PC-9 (cell line): ENCODE measurements at regions not wholly inside any gene's neighbourhood (a gene's known extent, or its start where the extent isn't known, plus 50 kb on each side); places are given as distances from the start of the nearest gene placed in this dataset.

Experiments
- BruUV-seq: library from RNA; stranded (reverse); fragments of 400-500 nt; replicated peaks from 2 replicates; lab custom pipeline; 2021; lab: Mats Ljungman, UMichigan
- CTCF ChIA-PET: fragments of 300-600 bp; sonication (Branson Sonifier 250); formaldehyde crosslinking; loops from one replicate; lab custom pipeline; 2022; ENCODE audit warnings: antibody characterized with exemption; lab: Charles Lee
- POLR2A ChIA-PET: fragments of 300-600 bp; sonication (Branson Sonifier 250); formaldehyde crosslinking; loops from one replicate; lab custom pipeline; 2022; ENCODE audit warnings: antibody characterized with exemption; ENCODE audit not compliant: unreplicated experiment; lab: Charles Lee
- DNase-seq, 2 experiments: peaks; one replicate each; pipeline versions ENCODE4 v3.0.0 to v3.0.0-alpha.2; 2015 to 2022; ENCODE audit warnings: mixed read lengths in 1 of 2
- H2AFZ ChIP-seq: fragments of 200-600 bp; sonication (generic); 2 replicates; pipeline ENCODE4 v1.8.1; 2017; ENCODE audit warnings: antibody characterized with exemption
- H3F3A ChIP-seq: fragments of 200-600 bp; sonication (generic); 2 replicates; pipeline ENCODE4 v1.8.1; 2017; ENCODE audit warnings: antibody characterized with exemption, mild to moderate bottlenecking, low read depth; ENCODE audit not compliant: insufficient read depth
- H3K27ac ChIP-seq: fragments of 200-600 bp; sonication (generic); 2 replicates; pipeline ENCODE4 v1.6.1; 2016; ENCODE audit warnings: mixed run types
- H3K27me3 ChIP-seq: fragments of 200-600 bp; sonication (generic); 2 replicates; pipeline ENCODE4 v1.6.1; 2016; ENCODE audit warnings: low read depth, mixed run types; ENCODE audit not compliant: insufficient read depth
- H3K36me3 ChIP-seq: fragments of 200-600 bp; sonication (generic); 2 replicates; pipeline ENCODE4 v1.6.1; 2016; ENCODE audit warnings: low read depth, mixed run types
- H3K4me1 ChIP-seq: fragments of 200-600 bp; sonication (generic); replicated peaks from 2 replicates; pipeline ENCODE4 v1.6.1; 2016; ENCODE audit warnings: mixed run types; ENCODE audit not compliant: insufficient read depth
- H3K4me2 ChIP-seq: fragments of 200-600 bp; sonication (generic); 2 replicates; pipeline ENCODE4 v1.6.1; 2017; ENCODE audit warnings: mixed run types
- H3K4me3 ChIP-seq: fragments of 200-600 bp; sonication (generic); 2 replicates; pipeline ENCODE4 v1.6.1; 2016; ENCODE audit warnings: mixed run types
- H3K79me2 ChIP-seq: fragments of 200-600 bp; sonication (generic); 2 replicates; pipeline ENCODE4 v1.6.1; 2017; ENCODE audit warnings: low read depth, mixed run types
- H3K9me2 ChIP-seq: fragments of 200-600 bp; sonication (generic); 2 replicates; pipeline ENCODE4 v1.8.1; 2017; ENCODE audit warnings: mild to moderate bottlenecking; ENCODE audit not compliant: insufficient read depth
- H3K9me3 ChIP-seq: fragments of 200-600 bp; sonication (generic); 2 replicates; pipeline ENCODE4 v1.8.1; 2016; ENCODE audit warnings: low read depth; ENCODE audit not compliant: insufficient read depth
- H4K20me1 ChIP-seq: fragments of 200-600 bp; sonication (generic); 2 replicates; pipeline ENCODE4 v1.8.1; 2017; ENCODE audit not compliant: insufficient read depth
- CTCF ChIP-seq: fragments of 200-600 bp; sonication (generic); conservative IDR thresholded peaks from 2 replicates; pipeline ENCODE4 v1.6.1; 2017; ENCODE audit warnings: mixed run types, antibody characterized with exemption, mild to moderate bottlenecking, moderate library complexity
- EZH2 ChIP-seq: fragments of 200-600 bp; sonication (generic); IDR thresholded peaks from 2 replicates; pipeline ENCODE4 v1.8.0; 2017; ENCODE audit warnings: antibody characterized with exemption, low read depth
- intact Hi-C: fragments of 100-400 bp; cut with micrococcal nuclease; formaldehyde crosslinking; loops from one replicate; pipeline ENCODE4 v1.10.0; 2022; ENCODE audit not compliant: unreplicated experiment

GRCh38 chr22:48849963-48850657 is 977.6 kb downstream of the BRD1 start:
- H3K4me3 ChIP-seq = no peak overlapping the region
- TF ChIP-seq CTCF (no peak), EZH2 (no peak)
- no peak overlapping the region for H3K27ac ChIP-seq
- BruUV-seq = no TSS peak
- peaks cover 76% of the 10 kb centered on the region for H3K27me3 ChIP-seq
- no peak overlapping the region for H2AFZ ChIP-seq
- H4K20me1 ChIP-seq = no peaks in the 10 kb centered on the region
- H3K79me2 ChIP-seq = no peaks in the 10 kb centered on the region
- CTCF ChIA-PET = no interaction called here
- no peak overlapping the region for H3K4me2 ChIP-seq
- H3K4me1 ChIP-seq = no peaks in the 10 kb centered on the region
- POLR2A ChIA-PET = no interaction called here
- H3K9me2 ChIP-seq = no peaks in the 10 kb centered on the region
- H3K9me3 ChIP-seq = no peaks in the 10 kb centered on the region
- intact Hi-C loops = no loop called here
- no peak for DNase-seq
- H3K36me3 ChIP-seq = no peaks in the 10 kb centered on the region
- H3F3A ChIP-seq = no peaks in the 10 kb centered on the region

GRCh38 chr22:48849219-48849912 is 978.3 kb downstream of the BRD1 start:
- DNase-seq = no peak
- H3K9me3 ChIP-seq = no peaks in the 10 kb centered on the region
- H3K36me3 ChIP-seq = no peaks in the 10 kb centered on the region
- H3F3A ChIP-seq = no peaks in the 10 kb centered on the region
- ChIA-PET CTCF (no interaction called here), POLR2A (no interaction called here)
- H3K9me2 ChIP-seq = no peaks in the 10 kb centered on the region
- H3K4me3 ChIP-seq = no peak overlapping the region
- H3K4me1 ChIP-seq = no peaks in the 10 kb centered on the region
- no peak overlapping the region for H2AFZ ChIP-seq
- H4K20me1 ChIP-seq = no peaks in the 10 kb centered on the region
- TF ChIP-seq CTCF (no peak), EZH2 (no peak)
- H3K79me2 ChIP-seq = no peaks in the 10 kb centered on the region
- BruUV-seq = no TSS peak
- intact Hi-C loops = no loop called here
- no peak overlapping the region for H3K4me2 ChIP-seq
- H3K27ac ChIP-seq = no peak overlapping the region
- H3K27me3 ChIP-seq = peaks cover 83% of the 10 kb centered on the region

- no peak for DNase-seq
- Histone ChIP-seq H3K27me3 (peaks cover 96% of the 10 kb centered on the region), H2AFZ (no peak overlapping the region), H3K79me2 (no peaks in the 10 kb centered on the region), H3K4me3 (no peak overlapping the region), H3K36me3 (no peaks in the 10 kb centered on the region), H3K9me3 (no peaks in the 10 kb centered on the region), H3K4me1 (no peaks in the 10 kb centered on the region), H3K9me2 (no peaks in the 10 kb centered on the region), H3K4me2 (no peak overlapping the region), H3K27ac (no peak overlapping the region), H4K20me1 (no peaks in the 10 kb centered on the region), H3F3A (no peaks in the 10 kb centered on the region)
- no TSS peak for BruUV-seq
- CTCF ChIA-PET = no interaction called here
- POLR2A ChIA-PET = no interaction called here
- intact Hi-C loops = no loop called here
- no peak for TF ChIP-seq EZH2
- no peak for TF ChIP-seq CTCF
Observed at GRCh38 chr22:48846200-48846599, 981.5 kb downstream of the BRD1 start.
